ENCODE measurements at regions not wholly inside any gene's neighbourhood (a gene's known extent, or its start where the extent isn't known, plus 50 kb on each side); places are given as distances from the start of the nearest gene placed in this dataset.
"Not testable (repeated sequence)": the region's sequence is repeated elsewhere in the genome, so short reads cannot be mapped to it uniquely, and the experiment has no call there.

DNA sequence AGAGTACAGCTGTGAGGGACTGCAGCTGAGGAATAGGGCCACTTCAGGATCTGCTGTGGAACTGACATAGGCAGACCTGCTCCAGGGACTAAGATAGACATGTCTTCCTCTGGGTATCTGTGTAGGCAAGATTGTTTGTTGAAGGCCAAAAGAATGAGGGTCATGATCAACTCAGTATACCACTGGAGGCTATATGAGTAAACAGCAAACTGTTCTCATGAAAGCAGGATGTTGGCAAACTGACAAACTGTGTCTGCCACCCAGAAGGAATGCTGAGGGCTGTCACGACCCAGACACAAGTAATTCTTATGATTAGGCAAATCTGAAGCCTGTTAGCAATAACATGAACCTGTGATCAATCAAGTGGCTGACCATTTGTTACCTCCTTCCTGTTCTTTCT, 910.5 kb downstream of the TLE4 start:
- H3K4me3 ChIP-seq (ENCODE audit: low read depth, low read length); H3K36me3 ChIP-seq (ENCODE audit: insufficient read depth, low read length); H3K27ac ChIP-seq (ENCODE audit: low read depth, low read length); H3K79me2 ChIP-seq (ENCODE audit: control insufficient read depth, insufficient read depth, low read length, unreplicated experiment); H3K4me1 ChIP-seq (ENCODE audit: control insufficient read depth, insufficient read depth, low read length, unreplicated experiment); H3K27me3 ChIP-seq (ENCODE audit: insufficient read depth, low read length); H2AFZ ChIP-seq (ENCODE audit: low read length, unreplicated experiment): not testable (repeated sequence)

GRCh38 chr9:80467632-80468031, 895.9 kb downstream of the TLE4 start:
- Histone ChIP-seq H2AFZ (ENCODE audit: low read length, unreplicated experiment) (no peak overlapping the region), H3K79me2 (ENCODE audit: control insufficient read depth, insufficient read depth, low read length, unreplicated experiment) (no peaks in the 10 kb centered on the region), H3K4me3 (ENCODE audit: low read depth, low read length) (no peak overlapping the region), H3K27ac (ENCODE audit: low read depth, low read length) (no peak overlapping the region), H3K27me3 (ENCODE audit: insufficient read depth, low read length) (no peaks in the 10 kb centered on the region), H3K36me3 (ENCODE audit: insufficient read depth, low read length) (no peaks in the 10 kb centered on the region), H3K4me1 (ENCODE audit: control insufficient read depth, insufficient read depth, low read length, unreplicated experiment) (no peaks in the 10 kb centered on the region)

GRCh38 chr9:80465556-80465955, 893.8 kb downstream of the TLE4 start:
- no peaks in the 10 kb centered on the region for H3K27me3 ChIP-seq (ENCODE audit: insufficient read depth, low read length)
- no peak overlapping the region for H3K27ac ChIP-seq (ENCODE audit: low read depth, low read length)
- H3K79me2 ChIP-seq (ENCODE audit: control insufficient read depth, insufficient read depth, low read length, unreplicated experiment) = no peaks in the 10 kb centered on the region
- H2AFZ ChIP-seq (ENCODE audit: low read length, unreplicated experiment) = no peak overlapping the region
- no peaks in the 10 kb centered on the region for H3K36me3 ChIP-seq (ENCODE audit: insufficient read depth, low read length)
- H3K4me1 ChIP-seq (ENCODE audit: control insufficient read depth, insufficient read depth, low read length, unreplicated experiment) = no peaks in the 10 kb centered on the region
- H3K4me3 ChIP-seq (ENCODE audit: low read depth, low read length) = no peak overlapping the region

DNA sequence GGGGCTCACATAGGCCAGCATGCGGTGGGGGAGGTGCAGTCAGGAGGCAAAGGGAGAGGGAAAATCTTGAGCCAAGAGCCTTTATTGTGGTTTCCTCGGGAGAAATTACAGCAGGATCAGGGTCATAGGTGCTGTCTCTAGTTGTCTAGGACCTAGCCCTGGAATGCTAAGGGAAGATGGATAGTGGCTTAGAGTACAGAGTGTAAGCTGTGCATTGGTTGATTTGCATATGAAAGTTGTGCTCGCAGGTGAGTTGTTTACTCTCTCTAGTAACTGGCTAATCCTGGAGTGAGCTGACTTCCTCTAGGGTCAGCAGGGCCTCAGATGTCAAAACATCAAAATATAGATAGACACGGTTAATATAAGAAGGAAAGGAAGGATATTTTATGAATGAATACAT, 877.7 kb downstream of the TLE4 start:
- Histone ChIP-seq H3K27ac (ENCODE audit: low read depth, low read length) (no peak overlapping the region), H3K27me3 (ENCODE audit: insufficient read depth, low read length) (no peaks in the 10 kb centered on the region), H3K4me3 (ENCODE audit: low read depth, low read length) (no peak overlapping the region), H2AFZ (ENCODE audit: low read length, unreplicated experiment) (no peak overlapping the region), H3K4me1 (ENCODE audit: control insufficient read depth, insufficient read depth, low read length, unreplicated experiment) (no peaks in the 10 kb centered on the region), H3K36me3 (ENCODE audit: insufficient read depth, low read length) (no peaks in the 10 kb centered on the region), H3K79me2 (ENCODE audit: control insufficient read depth, insufficient read depth, low read length, unreplicated experiment) (no peaks in the 10 kb centered on the region)

- no peaks in the 10 kb centered on the region for H3K4me1 ChIP-seq (ENCODE audit: control insufficient read depth, insufficient read depth, low read length, unreplicated experiment)
- no peak overlapping the region for H3K4me3 ChIP-seq (ENCODE audit: low read depth, low read length)
- no peaks in the 10 kb centered on the region for H3K79me2 ChIP-seq (ENCODE audit: control insufficient read depth, insufficient read depth, low read length, unreplicated experiment)
- no peaks in the 10 kb centered on the region for H3K27me3 ChIP-seq (ENCODE audit: insufficient read depth, low read length)
- H2AFZ ChIP-seq (ENCODE audit: low read length, unreplicated experiment) = no peak overlapping the region
- no peak overlapping the region for H3K27ac ChIP-seq (ENCODE audit: low read depth, low read length)
- no peaks in the 10 kb centered on the region for H3K36me3 ChIP-seq (ENCODE audit: insufficient read depth, low read length)
Observed at GRCh38 chr9:80448996-80449395, 877.2 kb downstream of the TLE4 start.

GRCh38 chr9:80447876-80448275, 876.1 kb downstream of the TLE4 start:
- Histone ChIP-seq H3K27me3 (ENCODE audit: insufficient read depth, low read length) (no peaks in the 10 kb centered on the region), H3K4me3 (ENCODE audit: low read depth, low read length) (no peak overlapping the region), H3K79me2 (ENCODE audit: control insufficient read depth, insufficient read depth, low read length, unreplicated experiment) (no peaks in the 10 kb centered on the region), H3K4me1 (ENCODE audit: control insufficient read depth, insufficient read depth, low read length, unreplicated experiment) (no peaks in the 10 kb centered on the region), H2AFZ (ENCODE audit: low read length, unreplicated experiment) (no peak overlapping the region), H3K27ac (ENCODE audit: low read depth, low read length) (no peak overlapping the region), H3K36me3 (ENCODE audit: insufficient read depth, low read length) (no peaks in the 10 kb centered on the region)

- Histone ChIP-seq H2AFZ (ENCODE audit: low read length, unreplicated experiment) (no peak overlapping the region), H3K36me3 (ENCODE audit: insufficient read depth, low read length) (no peaks in the 10 kb centered on the region), H3K4me3 (ENCODE audit: low read depth, low read length) (no peak overlapping the region), H3K4me1 (ENCODE audit: control insufficient read depth, insufficient read depth, low read length, unreplicated experiment) (no peaks in the 10 kb centered on the region), H3K27me3 (ENCODE audit: insufficient read depth, low read length) (no peaks in the 10 kb centered on the region), H3K27ac (ENCODE audit: low read depth, low read length) (no peak overlapping the region), H3K79me2 (ENCODE audit: control insufficient read depth, insufficient read depth, low read length, unreplicated experiment) (no peaks in the 10 kb centered on the region)
Observed at GRCh38 chr9:80440724-80441123, 869.0 kb downstream of the TLE4 start.

DNA sequence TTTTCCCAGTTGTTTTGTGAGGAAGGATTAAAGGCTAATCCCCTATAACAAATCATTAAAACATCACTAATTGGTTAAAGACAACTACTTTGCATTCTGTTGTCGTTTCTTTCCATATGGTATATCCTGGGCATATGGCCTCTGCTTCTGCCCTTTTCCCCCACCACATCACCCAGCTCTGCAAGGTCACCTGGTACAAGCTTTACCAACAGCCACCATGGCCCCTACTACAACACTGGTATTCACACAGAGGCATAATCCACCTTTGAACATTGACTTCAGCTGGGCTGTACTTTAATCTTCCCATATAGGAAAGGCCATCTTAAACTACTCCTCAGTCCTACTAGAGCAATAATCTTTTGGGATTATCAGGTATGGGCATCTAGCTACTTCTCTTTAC, 866.1 kb downstream of the TLE4 start:
- H3K27me3 ChIP-seq (ENCODE audit: insufficient read depth, low read length) = no peaks in the 10 kb centered on the region
- no peaks in the 10 kb centered on the region for H3K4me1 ChIP-seq (ENCODE audit: control insufficient read depth, insufficient read depth, low read length, unreplicated experiment)
- no peak overlapping the region for H2AFZ ChIP-seq (ENCODE audit: low read length, unreplicated experiment)
- no peak overlapping the region for H3K27ac ChIP-seq (ENCODE audit: low read depth, low read length)
- H3K4me3 ChIP-seq (ENCODE audit: low read depth, low read length) = no peak overlapping the region
- no peaks in the 10 kb centered on the region for H3K79me2 ChIP-seq (ENCODE audit: control insufficient read depth, insufficient read depth, low read length, unreplicated experiment)
- no peaks in the 10 kb centered on the region for H3K36me3 ChIP-seq (ENCODE audit: insufficient read depth, low read length)

GRCh38 chr9:80437091-80437640, 865.4 kb downstream of the TLE4 start:
- Histone ChIP-seq H2AFZ (ENCODE audit: low read length, unreplicated experiment) (no peak overlapping the region), H3K4me3 (ENCODE audit: low read depth, low read length) (no peak overlapping the region), H3K36me3 (ENCODE audit: insufficient read depth, low read length) (no peaks in the 10 kb centered on the region), H3K27me3 (ENCODE audit: insufficient read depth, low read length) (no peaks in the 10 kb centered on the region), H3K4me1 (ENCODE audit: control insufficient read depth, insufficient read depth, low read length, unreplicated experiment) (no peaks in the 10 kb centered on the region), H3K79me2 (ENCODE audit: control insufficient read depth, insufficient read depth, low read length, unreplicated experiment) (no peaks in the 10 kb centered on the region), H3K27ac (ENCODE audit: low read depth, low read length) (no peak overlapping the region)

- H2AFZ ChIP-seq (ENCODE audit: low read length, unreplicated experiment) = no peak overlapping the region
- H3K27me3 ChIP-seq (ENCODE audit: insufficient read depth, low read length) = 0 out of 2 replicates have a peak, but pooled peaks cover 7% of the 10 kb centered on the region
- H3K79me2 ChIP-seq (ENCODE audit: control insufficient read depth, insufficient read depth, low read length, unreplicated experiment) = no peaks in the 10 kb centered on the region
- no peaks in the 10 kb centered on the region for H3K4me1 ChIP-seq (ENCODE audit: control insufficient read depth, insufficient read depth, low read length, unreplicated experiment)
- H3K4me3 ChIP-seq (ENCODE audit: low read depth, low read length) = no peak overlapping the region
- no peak overlapping the region for H3K27ac ChIP-seq (ENCODE audit: low read depth, low read length)
- no peaks in the 10 kb centered on the region for H3K36me3 ChIP-seq (ENCODE audit: insufficient read depth, low read length)
Observed at GRCh38 chr9:80435591-80435990, 863.8 kb downstream of the TLE4 start.

DNA sequence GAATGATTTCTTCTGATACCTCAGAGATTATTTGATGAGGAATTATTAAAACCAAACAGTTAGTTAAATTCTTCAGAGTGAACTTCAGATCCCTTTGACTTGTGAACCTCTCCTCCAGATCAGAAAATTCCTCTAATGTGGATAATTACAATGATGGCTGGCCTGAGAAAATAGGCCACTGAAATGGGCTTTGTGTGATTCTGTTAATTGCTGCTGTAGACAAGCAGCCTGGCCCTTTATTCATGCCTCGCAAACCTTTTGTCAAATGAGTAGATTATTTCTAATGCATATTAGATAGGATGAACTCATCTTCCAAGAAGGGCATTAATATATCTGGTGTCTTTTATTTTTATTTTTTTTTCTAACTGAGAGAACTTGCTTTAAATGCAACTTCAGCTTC, 855.2 kb downstream of the TLE4 start:
- H2AFZ ChIP-seq (ENCODE audit: low read length, unreplicated experiment) = no peak overlapping the region
- H3K79me2 ChIP-seq (ENCODE audit: control insufficient read depth, insufficient read depth, low read length, unreplicated experiment) = no peaks in the 10 kb centered on the region
- no peaks in the 10 kb centered on the region for H3K36me3 ChIP-seq (ENCODE audit: insufficient read depth, low read length)
- H3K4me1 ChIP-seq (ENCODE audit: control insufficient read depth, insufficient read depth, low read length, unreplicated experiment) = no peaks in the 10 kb centered on the region
- H3K27ac ChIP-seq (ENCODE audit: low read depth, low read length) = no peak overlapping the region
- H3K4me3 ChIP-seq (ENCODE audit: low read depth, low read length) = no peak overlapping the region
- H3K27me3 ChIP-seq (ENCODE audit: insufficient read depth, low read length) = 0 out of 2 replicates have a peak, but pooled peaks cover 7% of the 10 kb centered on the region
